K562 (cell line): ENCODE measurements at regions not wholly inside any gene's neighbourhood (a gene's known extent, or its start where the extent isn't known, plus 50 kb on each side); places are given as distances from the start of the nearest gene placed in this dataset.

Experiments
- HNRNPK ChIP-seq: fragments of 200-400 bp; formaldehyde crosslinking; IDR thresholded peaks from one replicate; pipeline ENCODE4 v1.6.1; 2018; ENCODE audit warnings: mild to moderate bottlenecking, low read depth, low read length; ENCODE audit not compliant: poor library complexity, severe bottlenecking
- MAFK ChIP-seq: IDR thresholded peaks from 2 replicates; pipeline ENCODE4 v1.6.1; 2011; ENCODE audit warnings: low read length, improper control_type of control experiment
- PHTF2 ChIP-seq: fragments of 250-450 bp; sonication (Bioruptor Pico); IDR thresholded peaks from 2 replicates; pipeline ENCODE4 v1.5.0; 2021; ENCODE audit warnings: mild to moderate bottlenecking
- ZBTB8A ChIP-seq: fragments of 450-650 bp; IDR thresholded peaks from 2 replicates; pipeline ENCODE4 v1.6.1; 2018; ENCODE audit warnings: mild to moderate bottlenecking, moderate library complexity; ENCODE audit not compliant: partially characterized antibody
- TF ChIP-seq, protein P1 (sequence below), 2 experiments: fragments of 450-650 bp; formaldehyde crosslinking in 1 of 2; IDR thresholded peaks; 2 replicates each; pipeline versions ENCODE4 v1.4.0 to v1.6.1; 2014 to 2020; ENCODE audit warnings: mild to moderate bottlenecking in 2 of 2, borderline replicate concordance in 1 of 2, low read depth in 1 of 2

- TF ChIP-seq, protein P1, sequence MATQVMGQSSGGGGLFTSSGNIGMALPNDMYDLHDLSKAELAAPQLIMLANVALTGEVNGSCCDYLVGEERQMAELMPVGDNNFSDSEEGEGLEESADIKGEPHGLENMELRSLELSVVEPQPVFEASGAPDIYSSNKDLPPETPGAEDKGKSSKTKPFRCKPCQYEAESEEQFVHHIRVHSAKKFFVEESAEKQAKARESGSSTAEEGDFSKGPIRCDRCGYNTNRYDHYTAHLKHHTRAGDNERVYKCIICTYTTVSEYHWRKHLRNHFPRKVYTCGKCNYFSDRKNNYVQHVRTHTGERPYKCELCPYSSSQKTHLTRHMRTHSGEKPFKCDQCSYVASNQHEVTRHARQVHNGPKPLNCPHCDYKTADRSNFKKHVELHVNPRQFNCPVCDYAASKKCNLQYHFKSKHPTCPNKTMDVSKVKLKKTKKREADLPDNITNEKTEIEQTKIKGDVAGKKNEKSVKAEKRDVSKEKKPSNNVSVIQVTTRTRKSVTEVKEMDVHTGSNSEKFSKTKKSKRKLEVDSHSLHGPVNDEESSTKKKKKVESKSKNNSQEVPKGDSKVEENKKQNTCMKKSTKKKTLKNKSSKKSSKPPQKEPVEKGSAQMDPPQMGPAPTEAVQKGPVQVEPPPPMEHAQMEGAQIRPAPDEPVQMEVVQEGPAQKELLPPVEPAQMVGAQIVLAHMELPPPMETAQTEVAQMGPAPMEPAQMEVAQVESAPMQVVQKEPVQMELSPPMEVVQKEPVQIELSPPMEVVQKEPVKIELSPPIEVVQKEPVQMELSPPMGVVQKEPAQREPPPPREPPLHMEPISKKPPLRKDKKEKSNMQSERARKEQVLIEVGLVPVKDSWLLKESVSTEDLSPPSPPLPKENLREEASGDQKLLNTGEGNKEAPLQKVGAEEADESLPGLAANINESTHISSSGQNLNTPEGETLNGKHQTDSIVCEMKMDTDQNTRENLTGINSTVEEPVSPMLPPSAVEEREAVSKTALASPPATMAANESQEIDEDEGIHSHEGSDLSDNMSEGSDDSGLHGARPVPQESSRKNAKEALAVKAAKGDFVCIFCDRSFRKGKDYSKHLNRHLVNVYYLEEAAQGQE (IDR thresholded peaks at IDR 0.05; ENCODE audit: borderline replicate concordance): 0 out of 2 replicates have a peak, but pooled peaks have one; percentile 5
- TF ChIP-seq, protein P1 (CRISPR knock-in tag; IDR thresholded peaks at IDR 0.05; ENCODE audit: low read depth): no peak
- no peak for TF ChIP-seq ZBTB8A
- no peak for TF ChIP-seq PHTF2 (CRISPR knock-in tag)
- no peak for TF ChIP-seq HNRNPK
- peak; percentile 12; the same call in 1 of the 2 replicates for TF ChIP-seq MAFK
Observed at GRCh38 chrX:40245488-40246071, 147.8 kb upstream of the BCOR start (continued).
